SK-N-MC (cell line): ENCODE measurements at regions not wholly inside any gene's neighbourhood (a gene's known extent, or its start where the extent isn't known, plus 50 kb on each side); places are given as distances from the start of the nearest gene placed in this dataset.
"Not testable (repeated sequence)": the region's sequence is repeated elsewhere in the genome, so short reads cannot be mapped to it uniquely, and the experiment has no call there.

Experiments used
- EZH2 ChIP-seq: fragments of 200-600 bp; sonication (generic); IDR thresholded peaks from one replicate; pipeline ENCODE4 v1.6.1; 2017; ENCODE audit warnings: antibody characterized with exemption
- FOXP2 ChIP-seq: optimal IDR thresholded peaks from 2 replicates; pipeline ENCODE3; 2011; ENCODE audit warnings: mild to moderate bottlenecking, moderate library complexity; ENCODE audit not compliant: insufficient read depth; ENCODE audit errors: extremely low read length, control extremely low read depth
- POLR2AphosphoS5 ChIP-seq: IDR thresholded peaks from 2 replicates; pipeline ENCODE4 v1.6.1; 2012; ENCODE audit warnings: mild to moderate bottlenecking, low read depth, low read length, borderline replicate concordance

GRCh38 chr12:71311611-71312010 lies 128.0 kb upstream of the LGR5 start:
- not testable (repeated sequence) for TF ChIP-seq POLR2AphosphoS5, FOXP2, EZH2
